ENCODE measurements at regions not wholly inside any gene's neighbourhood (a gene's known extent, or its start where the extent isn't known, plus 50 kb on each side); places are given as distances from the start of the nearest gene placed in this dataset.
A peak's percentile ranks its signal among the peaks of the same experiment; 100 is the strongest.
"Not testable (repeated sequence)": the region's sequence is repeated elsewhere in the genome, so short reads cannot be mapped to it uniquely, and the experiment has no call there.

GRCh38 chr22:23394525-23395326 is 185.4 kb downstream of the IGLL1 start:
- no peak for DNase-seq (ENCODE audit: low read depth)

- DNase-seq (ENCODE audit: low read depth), result no peak
These were observed 186.3 kb downstream of the IGLL1 start for GRCh38 chr22:23393721-23394320.

GRCh38 chr22:23393199-23393598 is 186.9 kb downstream of the IGLL1 start:
- DNase-seq (ENCODE audit: low read depth), result not testable (repeated sequence)

GRCh38 chr22:23392420-23393121 is 187.5 kb downstream of the IGLL1 start:
- DNase-seq (ENCODE audit: low read depth), result no peak

DNA sequence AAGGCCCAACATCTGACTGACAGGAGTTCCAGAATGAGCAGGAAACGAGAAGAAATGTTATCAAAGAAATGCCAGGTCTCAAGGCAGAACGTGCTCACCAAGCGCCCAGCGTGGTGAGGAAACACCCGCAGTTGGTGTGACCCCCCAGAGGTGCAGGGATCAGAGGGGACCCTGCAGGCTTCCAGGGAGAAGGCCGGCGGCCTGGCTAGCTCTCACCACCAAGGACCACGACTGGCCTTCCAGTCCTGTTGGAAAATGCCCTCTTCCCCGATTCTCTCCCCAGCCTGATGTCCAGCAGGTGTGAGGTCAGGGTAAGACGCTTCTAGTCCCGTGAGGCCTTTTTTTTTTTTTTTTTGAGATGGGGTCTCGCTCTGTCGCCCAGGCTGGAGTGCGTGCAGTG is 189.1 kb downstream of the IGLL1 start:
- DNase-seq (ENCODE audit: low read depth), result no peak

- no peak for DNase-seq (ENCODE audit: low read depth)
These were observed 190.6 kb downstream of the IGLL1 start for GRCh38 chr22:23389271-23390071.

DNA sequence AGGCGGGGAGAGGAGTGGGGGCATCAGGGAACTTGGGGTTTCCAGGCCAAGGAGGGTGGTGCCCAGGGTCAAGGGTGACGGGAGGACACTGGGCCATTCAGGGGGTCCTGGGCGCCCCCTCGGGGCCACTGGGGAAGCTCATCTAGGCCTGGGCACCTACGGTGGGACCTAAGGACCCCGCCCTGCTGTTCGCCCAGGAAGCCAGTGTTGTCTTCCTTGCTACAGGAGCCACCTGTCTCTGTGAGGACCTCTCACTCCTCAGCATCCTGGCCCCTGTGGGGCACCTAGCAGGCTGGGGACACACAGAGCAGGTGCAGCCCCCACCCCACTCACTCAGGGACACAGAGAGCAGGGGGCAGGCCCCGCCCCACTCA is 191.6 kb downstream of the IGLL1 start:
- DNase-seq (ENCODE audit: low read depth), result no peak

- DNase-seq (ENCODE audit: low read depth), result no peak
These were observed 192.1 kb downstream of the IGLL1 start for GRCh38 chr22:23387827-23388516.

GRCh38 chr22:23386822-23387580 is 193.1 kb downstream of the IGLL1 start:
- no peak for DNase-seq (ENCODE audit: low read depth)

GRCh38 chr22:23385678-23386631 is 194.1 kb downstream of the IGLL1 start:
- peak; percentile 59 for DNase-seq (ENCODE audit: low read depth)

- DNase-seq (ENCODE audit: low read depth), result no peak
These were observed 195.0 kb downstream of the IGLL1 start for GRCh38 chr22:23384923-23385677.

DNA sequence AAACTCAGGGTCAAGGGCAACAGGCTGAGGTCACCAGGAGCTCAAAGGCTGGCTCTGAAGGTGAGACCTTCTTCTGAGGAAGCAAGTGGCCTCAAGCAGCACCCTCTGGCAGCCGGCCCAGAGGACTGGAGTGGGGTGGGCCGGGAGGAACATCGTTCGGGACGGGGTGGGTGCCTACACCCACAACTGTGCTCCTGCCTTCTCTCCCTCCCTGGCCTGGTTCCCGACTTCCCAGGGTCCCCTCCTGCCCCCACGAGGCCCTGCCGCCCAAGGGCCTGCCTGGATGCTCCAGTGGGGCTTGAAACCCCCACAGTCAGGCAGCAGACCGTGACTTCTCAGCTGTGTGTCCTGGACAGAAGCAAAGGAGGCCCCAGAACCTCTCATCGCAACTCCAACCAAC is 195.7 kb downstream of the IGLL1 start:
- no peak for DNase-seq (ENCODE audit: low read depth)

DNA sequence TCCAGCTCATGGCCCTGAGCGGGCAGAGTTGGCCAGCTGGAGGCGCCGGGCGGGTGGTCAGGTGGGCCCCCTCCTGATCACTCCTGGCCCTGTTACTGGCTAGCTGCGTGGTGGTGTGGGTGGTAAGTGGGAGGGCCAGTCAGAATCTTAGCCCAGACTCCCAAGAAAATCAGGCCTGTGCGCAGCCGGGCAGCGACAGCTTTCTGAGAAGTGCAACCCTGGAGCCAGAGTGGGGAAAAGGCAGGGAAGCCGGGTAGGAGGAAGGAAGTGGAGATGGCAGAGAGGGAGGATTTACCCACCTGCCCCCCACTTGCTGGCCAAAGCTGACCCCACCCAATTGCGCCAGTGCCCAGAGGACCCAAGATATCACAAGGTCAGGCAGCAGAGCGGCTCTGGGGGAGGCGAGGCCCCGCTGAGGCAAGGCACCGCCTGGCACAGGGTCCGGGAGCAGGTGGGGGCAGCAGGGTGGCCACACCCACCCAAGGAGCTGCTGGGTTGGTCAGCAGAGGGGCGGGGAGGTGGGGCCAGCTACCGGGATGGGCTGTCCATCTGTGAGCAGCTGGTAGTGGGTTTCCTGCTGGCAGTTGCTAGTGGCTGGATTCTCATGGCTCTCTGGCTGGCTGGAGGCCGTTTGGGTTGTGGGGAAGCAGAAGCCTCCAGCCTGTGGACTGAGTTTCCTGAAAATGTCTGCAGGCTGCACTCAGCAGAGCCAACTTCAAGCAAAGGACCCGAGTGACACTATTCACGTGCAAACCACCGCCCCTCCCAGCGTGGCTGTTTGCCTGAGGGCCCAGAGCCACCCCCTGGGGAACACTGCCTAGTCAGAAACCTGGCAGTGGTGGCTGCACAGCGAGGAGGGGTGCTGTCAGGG is 196.4 kb downstream of the IGLL1 start:
- no peak for DNase-seq (ENCODE audit: low read depth)

GRCh38 chr22:23382428-23383218 is 197.5 kb downstream of the IGLL1 start:
- no peak for DNase-seq (ENCODE audit: low read depth)

GRCh38 chr22:23381661-23382427 is 198.2 kb downstream of the IGLL1 start:
- no peak for DNase-seq (ENCODE audit: low read depth)

- no peak for DNase-seq (ENCODE audit: low read depth)
These were observed 199.2 kb downstream of the IGLL1 start for GRCh38 chr22:23380911-23381310.

DNA sequence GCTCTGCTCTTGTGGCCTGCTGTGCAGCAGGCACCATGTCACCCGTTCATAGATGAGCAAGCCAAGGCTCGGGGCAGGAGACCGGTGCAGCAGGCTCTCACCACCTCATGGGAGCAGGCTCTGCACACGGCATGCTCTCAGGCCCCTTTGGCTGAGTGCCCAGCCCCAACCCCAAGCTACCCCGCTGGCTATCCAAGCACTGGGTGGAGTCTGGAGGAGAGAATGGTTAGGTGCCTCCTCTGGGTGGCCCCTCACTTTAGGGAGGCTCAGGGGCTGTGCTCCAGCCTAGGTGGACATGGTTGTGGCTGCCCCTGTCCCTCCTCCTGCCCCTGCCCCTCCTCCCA is 199.9 kb downstream of the IGLL1 start:
- DNase-seq (ENCODE audit: low read depth), result no peak

All from fibroblast of the conjunctiva (primary cell).